ENCODE measurements at regions not wholly inside any gene's neighbourhood (a gene's known extent, or its start where the extent isn't known, plus 50 kb on each side); places are given as distances from the start of the nearest gene placed in this dataset.

- no peak overlapping the region for H3K4me3 ChIP-seq
- H3K27me3 ChIP-seq = no peaks in the 10 kb centered on the region
- WGBS, 2 donors = 67 to 77% methylated on average over 2 of the region's 2 CpGs
- H3K4me1 ChIP-seq = no peaks in the 10 kb centered on the region
- no peaks in the 10 kb centered on the region for H3K36me3 ChIP-seq
- intact Hi-C loops (cut with DNase I) = no loop called here
- DNase-seq = no peak
- peaks cover 0 to 8% (median 0%) of the 10 kb centered on the region in 3 donors for H3K9me3 ChIP-seq
- TF ChIP-seq POLR2A (IDR thresholded peaks at IDR 0.05) (no peak), CTCF (IDR thresholded peaks at IDR 0.05) (no peak)
- no peak overlapping the region for H3K27ac ChIP-seq
Observed at GRCh38 chr10:90407851-90408250, 450.0 kb downstream of the HTR7 start.

GRCh38 chr10:90412582-90412981, 445.3 kb downstream of the HTR7 start:
- intact Hi-C loops (cut with DNase I) = no loop called here
- Histone ChIP-seq H3K4me1 (peaks cover 0 to 5% (median 0%) of the 10 kb centered on the region in 3 donors), H3K4me3 (no peak overlapping the region), H3K27ac (no peak overlapping the region), H3K36me3 (no peaks in the 10 kb centered on the region), H3K27me3 (no peaks in the 10 kb centered on the region), H3K9me3 (peaks cover 0 to 8% (median 0%) of the 10 kb centered on the region in 3 donors)
- DNase-seq = no peak
- no peak for TF ChIP-seq POLR2A (IDR thresholded peaks at IDR 0.05)
- no peak for TF ChIP-seq CTCF (IDR thresholded peaks at IDR 0.05)

GRCh38 chr10:90413196-90413595, 444.6 kb downstream of the HTR7 start:
- H3K27me3 ChIP-seq = no peaks in the 10 kb centered on the region
- H3K4me3 ChIP-seq = no peak overlapping the region
- intact Hi-C loops (cut with DNase I) = no loop called here
- H3K9me3 ChIP-seq = peaks cover 0 to 8% (median 0%) of the 10 kb centered on the region in 3 donors
- 33 to 38% methylated on average over 3 of the region's 3 CpGs for WGBS, 2 donors
- DNase-seq = no peak
- H3K36me3 ChIP-seq = no peaks in the 10 kb centered on the region
- no peak for TF ChIP-seq POLR2A (IDR thresholded peaks at IDR 0.05)
- TF ChIP-seq CTCF (IDR thresholded peaks at IDR 0.05) = no peak
- H3K27ac ChIP-seq = no peak overlapping the region
- peaks cover 0 to 5% (median 0%) of the 10 kb centered on the region in 3 donors for H3K4me1 ChIP-seq

- Histone ChIP-seq H3K4me1 (peaks cover 0 to 5% (median 0%) of the 10 kb centered on the region in 3 donors), H3K36me3 (no peaks in the 10 kb centered on the region), H3K27ac (no peak overlapping the region), H3K27me3 (no peaks in the 10 kb centered on the region), H3K4me3 (no peak overlapping the region), H3K9me3 (peaks cover 0 to 8% (median 0%) of the 10 kb centered on the region in 3 donors)
- DNase-seq = no peak
- TF ChIP-seq CTCF (IDR thresholded peaks at IDR 0.05) = no peak
- no peak for TF ChIP-seq POLR2A (IDR thresholded peaks at IDR 0.05)
- intact Hi-C loops (cut with DNase I) = no loop called here
- 89 to 90% methylated on average over 3 of the region's 3 CpGs for WGBS, 2 donors
Observed at GRCh38 chr10:90414926-90415325, 442.9 kb downstream of the HTR7 start.

GRCh38 chr10:90417029-90417428, 440.8 kb downstream of the HTR7 start:
- H3K4me1 ChIP-seq = peaks cover 0 to 5% (median 0%) of the 10 kb centered on the region in 3 donors
- H3K9me3 ChIP-seq = no peaks in the 10 kb centered on the region
- TF ChIP-seq POLR2A (IDR thresholded peaks at IDR 0.05) = no peak
- TF ChIP-seq CTCF (IDR thresholded peaks at IDR 0.05) = no peak
- H3K27me3 ChIP-seq = no peaks in the 10 kb centered on the region
- DNase-seq = no peak
- no peak overlapping the region for H3K4me3 ChIP-seq
- H3K36me3 ChIP-seq = no peaks in the 10 kb centered on the region
- intact Hi-C loops (cut with DNase I) = no loop called here
- H3K27ac ChIP-seq = no peak overlapping the region
- WGBS, 2 donors = 20 to 37% methylated on average over 3 of the region's 3 CpGs
